ENCODE measurements at regions not wholly inside any gene's neighbourhood (a gene's known extent, or its start where the extent isn't known, plus 50 kb on each side); places are given as distances from the start of the nearest gene placed in this dataset.
"Not testable (repeated sequence)": the region's sequence is repeated elsewhere in the genome, so short reads cannot be mapped to it uniquely, and the experiment has no call there.

DNA sequence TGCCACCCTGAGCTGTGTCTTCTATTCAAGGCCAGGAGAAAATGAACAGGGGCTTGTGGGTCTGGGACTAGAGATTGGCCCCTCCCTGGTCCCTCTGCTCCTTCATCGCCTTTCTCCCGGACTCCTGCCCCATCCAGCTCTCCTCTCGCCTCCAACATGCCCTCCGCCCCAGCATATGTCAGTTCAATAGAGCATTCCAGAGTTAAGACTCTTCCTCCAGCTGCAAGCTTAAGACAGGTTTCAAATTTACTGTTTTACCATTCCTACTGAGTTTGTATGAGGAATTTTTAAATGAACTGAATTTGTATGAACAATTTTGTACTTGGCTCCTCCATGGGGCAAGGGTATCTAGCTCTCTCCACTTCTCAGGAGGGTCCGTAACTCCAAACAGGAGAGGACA, 195.6 kb downstream of the TBC1D2B start:
- no peak for DNase-seq (ENCODE audit: low read depth in 2 of 2)

DNA sequence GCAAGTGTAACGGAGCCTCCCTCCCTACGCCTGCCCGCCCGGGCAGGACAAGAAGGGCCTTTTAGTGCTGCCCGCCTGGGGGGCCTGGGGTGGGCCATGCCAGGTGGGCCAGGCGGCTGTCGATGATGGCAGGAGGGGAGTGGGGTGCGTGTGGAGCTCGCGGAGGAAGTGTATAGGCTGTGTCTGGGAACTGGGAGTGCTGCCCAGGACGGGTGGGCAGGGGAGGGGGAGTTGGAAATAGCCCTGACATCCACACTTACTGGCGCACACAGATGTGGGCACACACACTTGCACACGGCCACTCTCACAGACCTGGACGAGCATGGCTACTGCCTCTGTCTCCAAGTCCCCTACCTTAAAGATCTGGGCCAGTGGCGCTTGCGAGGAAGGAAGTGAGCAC, 196.0 kb downstream of the TBC1D2B start:
- DNase-seq (ENCODE audit: low read depth in 2 of 2): not testable (repeated sequence)

DNA sequence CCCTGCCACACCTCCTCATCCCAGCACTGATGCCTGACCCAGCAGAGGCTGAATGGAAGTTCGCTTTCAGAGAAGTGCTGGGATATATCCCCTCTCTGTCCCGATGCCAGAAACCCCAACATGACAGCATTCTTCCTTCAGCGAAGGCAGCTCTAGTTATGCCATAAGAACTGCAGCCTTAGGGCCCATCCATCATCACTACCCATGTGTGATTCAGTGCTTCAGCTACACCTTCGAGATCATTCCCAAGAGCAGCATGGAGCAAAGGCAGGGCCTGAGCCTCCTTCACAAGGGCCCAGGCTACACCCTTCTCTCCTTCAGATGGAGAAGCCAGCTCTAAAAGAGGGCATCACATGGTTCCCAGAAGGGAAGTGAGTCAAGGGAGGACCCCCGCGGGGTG, 198.0 kb downstream of the TBC1D2B start:
- DNase-seq (ENCODE audit: low read depth in 2 of 2): not testable (repeated sequence)

DNA sequence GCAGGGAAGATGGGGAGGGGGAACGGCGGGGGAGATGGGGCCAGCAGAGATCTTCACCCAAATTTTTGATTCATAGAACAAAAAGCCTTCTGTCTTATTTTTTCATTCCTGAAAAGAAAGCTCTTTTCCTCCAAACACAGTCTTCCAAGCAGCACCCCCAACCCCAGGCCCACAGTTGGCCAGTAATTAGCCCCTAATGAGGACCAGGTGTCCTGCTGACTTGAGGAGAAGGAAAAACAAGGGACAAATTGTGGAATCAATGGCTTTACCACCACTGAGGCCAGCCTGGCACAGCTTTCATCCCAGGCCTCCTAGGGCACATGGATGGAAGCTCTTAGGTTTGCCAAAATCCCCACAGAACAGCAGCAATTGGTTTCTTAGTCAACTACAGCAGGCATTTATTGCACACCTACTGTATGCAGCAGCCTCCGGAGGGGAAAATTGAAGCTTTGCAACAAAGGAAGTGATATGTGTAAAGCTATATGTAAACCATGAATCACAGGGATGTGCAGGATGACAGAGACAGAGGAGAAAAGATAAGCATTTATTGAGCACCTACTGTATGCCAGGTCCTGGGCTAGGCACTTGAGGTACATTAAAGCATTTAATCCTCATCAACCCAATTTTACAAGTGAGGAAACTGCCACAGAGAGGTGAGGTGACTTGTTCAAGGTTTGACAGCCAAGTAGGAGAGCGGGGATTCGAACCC, 199.5 kb downstream of the TBC1D2B start:
- no peak for DNase-seq (ENCODE audit: low read depth in 2 of 2)

DNA sequence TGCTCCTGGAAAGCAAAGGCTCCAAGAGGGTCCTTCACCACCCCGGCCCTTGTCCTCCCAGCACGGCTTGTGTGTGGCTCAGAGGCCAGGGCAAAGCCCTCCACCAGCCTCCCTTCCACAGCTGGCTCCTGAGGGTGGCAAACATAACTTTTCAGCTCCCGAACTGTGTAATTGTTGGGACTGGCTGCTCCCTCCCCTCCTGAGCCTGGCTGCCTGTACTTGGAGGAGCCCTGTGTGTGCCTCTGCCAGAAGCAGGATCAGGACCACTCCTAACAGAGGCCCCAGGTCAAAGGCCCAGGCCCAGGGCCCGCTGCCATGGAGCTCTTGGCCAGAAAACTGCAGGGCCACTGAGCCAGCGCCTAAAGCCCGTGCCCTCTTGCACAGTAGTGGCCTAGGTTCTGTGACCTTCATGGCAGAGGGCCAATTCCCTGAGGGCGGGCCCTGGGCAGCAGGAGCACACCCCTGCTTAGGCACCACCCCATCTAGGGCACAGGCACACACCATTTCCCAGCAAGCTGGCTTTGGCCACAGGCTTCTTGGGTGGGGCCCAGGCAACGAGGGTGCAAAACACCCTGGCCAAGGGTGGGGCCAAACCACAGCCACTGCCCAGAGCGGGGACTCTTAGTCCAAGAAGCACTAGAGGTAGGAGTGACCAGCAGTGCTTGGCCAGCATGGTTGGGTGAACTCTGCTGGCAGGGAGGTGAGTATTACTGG, 201.2 kb downstream of the TBC1D2B start:
- not testable (repeated sequence) for DNase-seq (ENCODE audit: low read depth in 2 of 2)

DNA sequence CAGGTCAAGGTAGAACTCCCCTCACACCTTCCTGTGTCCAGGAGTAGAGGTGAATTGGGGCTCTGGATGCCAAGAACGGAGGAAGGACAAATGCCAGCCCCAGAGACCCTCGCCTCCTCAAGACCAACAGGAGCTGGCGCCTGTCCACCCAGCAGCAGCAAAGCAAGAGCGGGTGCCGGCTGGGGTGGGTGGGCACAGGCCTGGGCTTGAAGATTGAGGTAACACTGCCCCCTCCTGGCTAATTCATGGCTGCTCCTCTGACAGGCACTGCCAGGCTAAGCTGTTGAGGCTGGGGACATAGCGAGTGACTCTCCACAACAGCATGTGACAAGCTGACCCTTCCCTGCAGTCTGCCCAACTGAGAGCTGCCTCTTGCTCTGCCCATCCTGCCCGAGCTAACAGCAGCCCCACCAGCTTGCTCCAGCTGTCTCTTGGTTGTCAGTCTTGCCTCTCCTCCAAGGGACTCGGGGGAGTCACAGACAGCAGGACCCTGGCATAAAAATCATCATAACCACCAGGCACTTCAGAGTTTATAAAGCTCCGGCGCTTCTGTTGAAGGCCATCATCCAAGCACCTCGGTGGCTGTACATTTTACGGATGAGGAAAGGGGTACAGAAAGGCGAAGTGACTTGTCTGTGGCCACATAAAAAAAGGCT, 202.3 kb downstream of the TBC1D2B start:
- DNase-seq (ENCODE audit: low read depth in 2 of 2): peak; percentile 57 to 73

DNA sequence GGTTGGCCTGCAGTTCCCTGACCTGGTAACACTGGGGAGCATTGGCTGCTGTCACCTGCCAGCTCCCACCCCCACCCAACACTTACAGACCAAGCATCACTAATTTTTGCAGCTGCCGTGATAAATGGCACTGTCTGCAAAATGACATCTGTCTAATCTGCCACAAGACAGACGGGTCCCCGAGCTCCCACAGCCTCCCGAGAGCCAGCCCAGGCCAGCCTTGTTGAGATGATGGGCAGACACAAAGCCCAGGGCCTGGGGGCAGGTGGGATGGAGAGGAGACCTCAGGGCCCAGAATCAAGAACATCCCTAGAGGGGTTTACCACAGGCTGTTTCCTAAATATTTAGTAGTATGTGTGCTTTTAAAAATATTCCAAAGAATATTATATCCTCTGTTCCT, 203.4 kb downstream of the TBC1D2B start:
- DNase-seq (ENCODE audit: low read depth in 2 of 2): no peak

DNA sequence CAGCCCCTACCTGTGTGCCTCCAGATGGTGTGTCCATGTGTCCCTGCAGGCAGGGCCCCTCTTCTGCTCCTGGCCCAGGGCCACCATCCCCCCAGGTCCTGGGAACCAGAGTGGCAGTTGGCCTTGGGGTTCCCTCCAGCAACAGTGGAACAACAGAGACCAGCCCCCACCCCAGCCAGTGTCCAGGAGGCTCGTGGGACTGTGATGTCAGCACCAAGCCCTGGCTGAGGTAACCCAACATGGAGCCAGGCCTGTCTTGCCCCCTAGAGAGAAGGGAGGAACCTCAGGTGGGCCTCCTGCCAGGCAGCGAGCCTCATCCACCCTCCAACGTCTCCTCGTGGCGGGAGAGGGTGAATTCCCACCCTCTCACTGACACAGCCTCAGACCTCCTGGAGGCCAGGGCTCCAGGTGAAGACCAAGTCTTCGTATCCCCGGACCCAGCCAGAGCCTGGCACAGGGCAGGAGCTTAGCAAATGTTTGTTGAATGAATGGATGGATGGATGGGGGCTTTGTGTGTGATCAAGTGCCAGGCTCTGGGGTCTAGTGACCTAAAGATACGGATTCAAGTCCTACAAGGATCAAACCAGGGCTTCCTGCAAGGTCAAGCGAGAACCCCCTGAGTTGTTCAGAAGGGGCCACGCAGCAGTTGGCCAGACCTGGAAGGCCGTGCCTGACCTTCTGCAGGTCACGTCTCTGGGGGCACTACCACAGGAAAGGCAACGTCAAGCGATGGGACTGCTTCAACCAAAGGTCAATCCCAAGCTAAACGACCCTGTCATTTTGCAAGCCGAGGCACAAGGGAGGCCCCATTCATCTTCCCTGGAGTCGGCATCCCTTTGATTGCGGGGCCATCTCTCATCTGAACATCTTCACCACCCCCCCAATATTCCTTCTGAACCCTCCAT, 204.7 kb downstream of the TBC1D2B start:
- not testable (repeated sequence) for DNase-seq (ENCODE audit: low read depth in 2 of 2)

DNA sequence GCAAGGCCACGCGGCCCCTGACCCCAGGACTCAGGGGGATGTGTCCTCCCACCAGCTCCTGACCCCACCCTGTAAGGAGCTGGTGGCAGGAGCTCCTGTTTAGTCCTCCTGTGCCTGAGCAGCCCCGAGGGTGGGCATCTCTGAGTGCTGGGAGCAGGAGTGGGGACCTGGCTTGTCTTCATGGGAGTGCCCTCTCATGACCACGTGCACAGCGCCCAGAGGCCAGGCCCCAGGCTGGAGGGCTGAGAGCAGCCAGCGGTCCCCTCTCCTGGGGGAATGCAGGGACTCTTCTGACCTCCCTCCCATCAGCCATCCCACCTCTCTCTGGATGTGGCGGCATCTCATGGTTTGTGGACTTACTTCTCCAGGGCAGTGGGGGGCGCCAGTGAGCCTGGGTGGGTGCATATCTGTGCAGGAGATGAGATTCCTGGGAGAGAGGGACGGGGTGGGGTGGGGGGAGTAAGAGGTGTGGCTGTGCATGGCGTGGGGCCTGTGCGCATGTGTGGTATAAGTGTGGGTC, 205.6 kb downstream of the TBC1D2B start:
- DNase-seq (ENCODE audit: low read depth in 2 of 2): no peak

DNA sequence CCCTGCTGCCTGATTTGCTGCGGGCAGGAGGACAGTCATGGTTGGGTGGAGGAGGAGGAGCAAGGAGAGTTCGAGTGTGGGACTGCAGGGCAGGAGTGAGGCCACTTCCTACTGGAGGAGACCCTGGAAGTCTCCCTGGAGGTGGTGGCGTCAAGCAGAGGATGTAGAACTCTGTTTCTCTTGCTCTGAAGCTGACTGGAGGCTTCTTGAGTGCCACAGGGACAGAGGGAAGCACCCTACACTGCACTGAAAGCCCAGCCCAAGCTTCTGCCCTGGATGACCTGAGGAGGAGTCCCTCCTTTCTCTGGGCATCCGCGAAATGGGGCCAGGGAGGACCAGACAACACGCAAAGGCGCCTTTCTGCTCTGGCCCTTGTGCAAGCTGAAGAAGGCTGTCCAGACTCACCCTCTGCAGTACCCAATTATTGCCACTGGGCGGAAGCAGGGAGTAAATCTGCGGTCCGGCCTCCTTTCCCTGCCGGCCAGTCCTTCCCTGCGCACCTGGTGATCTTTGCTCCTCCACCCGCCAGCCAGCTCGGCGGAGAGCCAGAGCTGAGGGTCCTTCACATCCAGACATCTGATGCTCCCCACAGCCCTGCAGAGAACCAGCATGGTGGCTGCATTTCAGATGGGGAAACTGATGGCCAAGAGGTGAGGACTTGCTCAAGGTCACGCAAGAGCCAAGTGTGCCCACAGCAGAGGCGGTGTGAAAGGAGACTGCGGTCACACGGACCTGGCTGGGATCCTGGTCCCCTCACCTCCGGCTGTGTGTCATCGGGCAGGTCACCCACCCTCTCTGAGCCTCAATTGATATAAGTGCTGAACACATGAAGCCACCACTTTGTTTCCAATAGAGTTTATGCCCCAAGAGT, 207.1 kb downstream of the TBC1D2B start:
- peak; percentile 60 to 68 for DNase-seq (ENCODE audit: low read depth in 2 of 2)

DNA sequence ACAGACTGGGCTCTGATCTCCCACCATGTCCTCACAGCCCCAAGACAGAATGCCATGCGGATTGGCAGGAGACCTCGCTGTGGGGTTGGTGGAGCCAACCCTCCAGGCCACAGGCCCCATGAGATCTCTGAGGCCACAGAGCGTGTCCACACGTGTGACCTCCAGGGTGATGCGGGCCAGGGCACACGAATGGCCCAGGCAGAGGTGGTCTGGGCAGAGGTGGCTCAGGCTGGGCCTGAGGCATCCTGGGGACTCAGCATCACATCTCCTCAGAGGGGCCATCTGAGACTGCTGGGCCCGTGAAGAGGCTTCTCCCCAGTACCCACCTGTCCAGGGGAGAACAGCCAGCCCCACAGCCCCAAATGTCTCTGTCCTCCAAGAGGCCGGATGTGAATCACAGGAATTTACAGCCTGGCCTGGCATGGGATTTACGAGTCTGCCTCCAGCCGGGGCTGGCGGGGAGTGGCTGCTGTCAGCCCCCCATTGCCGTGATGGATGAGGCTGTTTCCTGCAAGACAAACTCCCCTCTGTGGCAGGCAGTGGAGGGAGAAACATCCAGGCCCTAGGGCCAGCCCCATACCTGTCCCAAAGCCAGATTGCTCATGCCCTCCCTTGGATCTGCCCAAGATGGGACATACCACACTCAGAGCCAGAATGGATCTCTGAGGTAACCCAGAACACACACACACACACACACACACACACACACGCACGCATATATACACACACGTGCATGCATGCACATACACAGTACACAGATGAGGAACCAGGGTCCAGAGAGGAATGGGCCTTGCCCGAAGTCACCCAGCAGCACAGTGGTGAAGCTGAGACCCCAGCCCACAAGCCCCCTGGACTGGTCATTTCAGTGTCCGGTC, 208.3 kb downstream of the TBC1D2B start:
- DNase-seq (ENCODE audit: low read depth in 2 of 2): peak; percentile 16 to 53

DNA sequence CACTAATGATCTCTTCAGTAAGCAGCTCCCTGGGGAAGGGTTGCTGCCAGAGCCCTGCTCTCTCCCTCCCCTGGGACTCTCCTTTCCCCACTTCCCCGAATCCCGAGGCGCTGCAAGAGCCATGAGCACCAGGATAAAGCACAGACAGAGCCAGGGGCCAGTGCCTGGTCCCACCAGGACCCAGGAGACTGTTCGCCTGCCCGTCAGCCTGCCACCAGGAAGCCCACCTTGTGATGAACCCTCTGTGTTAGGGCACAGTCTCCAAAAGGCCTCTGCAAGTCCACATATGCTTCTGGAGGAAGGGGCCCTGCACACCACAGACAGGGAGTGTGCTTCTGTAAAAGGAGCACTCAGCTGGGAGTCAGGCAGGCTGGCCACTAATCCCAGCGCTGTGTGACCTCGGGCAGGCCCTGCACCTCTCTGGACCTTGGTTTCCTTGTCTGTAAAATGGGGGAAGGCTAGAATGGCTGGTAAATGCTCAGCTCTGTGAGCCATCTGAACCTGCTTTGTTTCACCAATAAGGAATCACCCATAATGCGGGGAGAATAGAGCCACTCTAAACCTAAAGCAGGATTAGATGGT, 209.4 kb downstream of the TBC1D2B start:
- DNase-seq (ENCODE audit: low read depth in 2 of 2): not testable (repeated sequence)

DNA sequence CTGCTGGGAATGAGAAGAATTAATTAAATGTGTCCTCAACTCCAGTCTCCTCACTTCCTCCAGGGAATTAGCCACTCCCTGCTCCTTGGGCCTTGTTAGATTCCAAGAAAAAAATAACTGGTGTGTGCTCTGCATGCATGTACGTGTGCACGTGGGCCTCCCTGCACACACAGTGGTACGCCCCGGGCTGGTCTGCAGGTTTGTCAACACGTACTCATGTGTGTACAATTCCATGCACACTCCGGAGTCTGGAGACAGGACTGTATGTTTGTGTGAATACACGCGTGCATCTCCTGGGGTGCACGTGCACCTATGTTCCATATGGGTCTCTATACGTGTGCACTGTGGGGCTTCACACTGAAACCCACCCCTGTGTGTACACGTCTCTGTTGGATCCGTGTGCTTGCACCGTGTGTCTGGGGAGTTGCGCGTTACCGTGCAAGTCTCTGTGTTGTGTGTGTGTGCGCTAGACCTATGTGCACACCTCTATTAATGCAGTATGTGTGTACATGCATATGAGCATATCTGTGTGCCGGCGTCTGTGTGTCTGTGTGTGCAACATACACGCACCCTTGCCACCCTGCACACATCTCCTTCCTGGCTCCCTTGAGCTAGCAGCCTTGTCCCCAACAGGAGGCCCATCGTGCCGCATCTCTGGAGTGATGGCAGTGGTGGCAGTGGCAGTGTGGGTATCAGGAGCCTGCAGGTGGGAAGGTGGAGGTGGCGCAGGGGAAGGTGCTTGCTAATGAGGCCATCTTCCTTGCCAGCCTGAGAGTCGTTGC, 210.1 kb downstream of the TBC1D2B start:
- no peak for DNase-seq (ENCODE audit: low read depth in 2 of 2)

DNA sequence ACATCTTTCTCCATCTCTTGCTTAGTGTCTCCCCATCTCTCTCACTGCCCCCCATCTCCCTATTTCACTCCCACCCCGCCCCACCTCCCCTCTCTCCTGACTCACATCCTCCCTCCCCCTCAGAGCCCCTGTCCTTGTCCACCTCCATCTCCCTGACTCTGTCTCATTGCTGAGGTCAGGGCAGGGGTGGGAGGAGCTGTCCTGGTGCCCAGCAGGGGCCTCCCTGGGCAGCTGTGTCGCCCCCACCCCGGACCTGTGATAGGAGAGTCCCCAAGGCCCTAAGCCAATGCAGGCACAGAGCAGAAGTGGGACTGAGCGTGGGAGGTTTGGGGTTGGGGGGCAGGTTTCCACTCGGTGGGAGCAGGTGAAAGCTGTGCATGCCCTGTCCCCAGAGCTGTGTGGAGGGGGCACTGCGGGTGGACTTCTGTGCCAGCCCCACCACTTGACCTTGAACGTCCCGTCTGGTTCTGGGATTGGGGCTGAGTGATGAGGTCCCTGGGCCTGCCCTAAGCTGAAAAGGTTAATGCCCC, 210.8 kb downstream of the TBC1D2B start:
- DNase-seq (ENCODE audit: low read depth in 2 of 2): no peak

DNA sequence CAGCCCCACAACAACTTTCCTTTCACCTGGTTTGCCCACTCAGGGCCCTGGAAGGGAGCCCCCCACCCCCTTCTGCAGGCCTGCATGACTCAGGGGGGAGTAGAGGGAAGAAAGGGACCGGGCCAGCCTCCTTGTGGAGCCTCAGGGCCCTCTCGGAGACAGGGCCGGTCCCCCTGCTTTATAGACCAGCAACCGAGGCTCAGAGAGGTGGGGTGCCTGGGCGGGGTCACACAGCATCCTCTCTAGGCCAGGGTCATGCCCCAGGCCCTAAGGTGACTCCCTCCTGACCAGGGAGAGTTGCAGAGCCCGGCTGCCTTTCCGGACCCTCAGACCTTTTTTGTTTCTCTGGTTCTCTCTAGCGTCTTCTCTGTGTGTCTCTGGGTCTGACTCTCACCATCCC, 211.3 kb downstream of the TBC1D2B start:
- no peak for DNase-seq (ENCODE audit: low read depth in 2 of 2)

DNA sequence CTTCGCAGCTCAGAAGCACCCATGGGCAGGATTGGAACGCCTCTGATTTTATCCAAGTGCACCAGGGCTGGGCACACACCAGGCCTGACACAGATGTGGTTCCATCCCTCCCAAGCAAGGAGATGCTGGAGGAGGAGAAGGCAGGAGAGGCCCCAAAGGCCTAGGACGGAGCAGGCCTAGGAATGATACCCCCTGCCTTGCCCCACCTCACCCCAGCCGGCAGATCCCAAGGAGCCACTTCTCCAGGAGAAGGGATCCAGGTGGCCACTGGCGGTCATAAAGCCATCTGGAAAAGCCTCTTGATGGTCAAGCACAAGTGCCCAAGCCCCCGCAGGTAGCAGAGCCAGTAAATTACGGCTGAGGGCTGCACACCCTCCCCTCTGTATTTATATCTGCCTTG, 211.8 kb downstream of the TBC1D2B start:
- DNase-seq (ENCODE audit: low read depth in 2 of 2): no peak

DNA sequence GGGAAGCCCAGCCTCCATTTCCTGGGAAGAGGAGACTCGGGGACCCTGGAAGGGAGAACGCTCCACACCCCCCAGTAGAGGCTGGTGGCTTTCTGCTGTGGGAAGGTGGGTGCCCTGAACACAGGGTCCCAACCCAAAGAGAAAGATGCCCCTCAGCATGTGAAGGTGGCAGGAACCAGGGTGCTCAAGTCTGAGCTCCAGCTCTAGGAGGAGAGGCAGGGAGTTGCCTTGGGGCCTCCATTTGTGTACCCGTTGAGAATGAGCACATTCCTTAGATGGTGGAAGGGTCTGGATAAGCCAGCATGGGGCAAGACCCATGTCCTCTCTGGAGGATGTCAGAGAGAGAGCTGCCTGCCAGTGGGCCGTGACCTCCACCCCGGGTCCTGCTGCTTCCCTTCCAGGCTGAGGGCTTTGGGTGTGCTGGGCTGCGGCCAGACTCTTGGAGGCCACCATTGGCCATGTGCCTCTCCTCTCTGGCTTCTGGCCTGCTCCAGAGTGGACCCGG, 212.4 kb downstream of the TBC1D2B start:
- no peak for DNase-seq (ENCODE audit: low read depth in 2 of 2)

All from lung microvascular endothelial cell (primary cell).